ENCODE measurements at regions not wholly inside any gene's neighbourhood (a gene's known extent, or its start where the extent isn't known, plus 50 kb on each side); places are given as distances from the start of the nearest gene placed in this dataset.

DNA sequence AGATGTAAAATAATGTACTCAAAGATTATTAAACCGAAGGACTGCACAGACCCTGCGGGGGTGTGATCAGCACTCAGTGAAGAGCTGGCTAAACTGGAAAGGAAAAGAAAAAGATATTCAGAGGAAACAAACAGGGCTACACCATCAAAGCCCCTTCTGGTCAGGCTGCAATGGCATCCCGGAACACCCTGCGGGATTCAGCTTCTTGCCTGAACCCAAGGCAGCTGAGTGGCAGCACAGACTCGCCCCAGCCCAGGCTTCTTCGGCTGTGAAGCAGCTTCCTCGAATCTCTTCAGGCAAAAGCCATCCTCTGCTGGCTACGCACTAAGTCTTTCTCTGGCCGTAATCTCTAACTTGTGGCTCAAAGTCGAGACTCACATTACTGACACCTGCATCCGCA, 220.9 kb downstream of the TEX29 start:
- no peak for DNase-seq

DNA sequence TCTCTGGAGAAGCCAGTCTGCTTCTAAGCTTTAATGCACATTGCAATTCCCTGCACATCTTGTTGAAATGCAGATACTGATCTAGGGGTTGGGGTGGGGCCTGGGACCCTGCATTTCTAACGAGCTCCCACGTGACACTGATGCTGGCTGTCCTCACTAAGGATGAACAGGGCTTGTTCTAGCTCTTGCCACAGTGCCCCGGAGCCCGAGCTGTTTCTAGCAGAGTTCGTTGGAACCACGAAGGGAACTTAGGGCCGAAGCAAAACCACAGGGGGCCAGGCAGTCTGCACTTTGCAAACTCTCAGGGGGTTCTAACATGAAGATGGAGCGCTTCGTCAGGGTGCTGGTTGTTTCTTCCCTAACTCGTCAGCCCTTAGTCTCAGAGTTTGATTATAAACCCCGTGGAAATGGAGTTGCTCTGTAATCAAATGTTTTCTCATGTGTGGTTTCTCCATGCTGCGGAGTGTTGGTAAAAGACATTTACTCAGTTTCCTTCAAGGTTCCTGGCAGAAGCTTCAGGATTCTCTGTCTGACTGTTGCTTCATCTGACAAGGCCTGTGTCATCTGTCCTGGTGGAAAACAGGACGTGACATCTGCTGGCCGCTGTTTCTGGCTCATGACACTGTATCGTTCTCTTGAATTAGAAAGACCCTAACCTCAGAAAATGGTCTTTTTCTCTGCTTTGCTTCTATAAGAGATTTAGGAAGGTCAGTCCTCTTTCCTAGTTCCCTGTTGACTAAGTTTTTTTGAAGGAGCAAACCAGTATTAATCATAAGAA, 221.5 kb downstream of the TEX29 start:
- no peak for DNase-seq

DNA sequence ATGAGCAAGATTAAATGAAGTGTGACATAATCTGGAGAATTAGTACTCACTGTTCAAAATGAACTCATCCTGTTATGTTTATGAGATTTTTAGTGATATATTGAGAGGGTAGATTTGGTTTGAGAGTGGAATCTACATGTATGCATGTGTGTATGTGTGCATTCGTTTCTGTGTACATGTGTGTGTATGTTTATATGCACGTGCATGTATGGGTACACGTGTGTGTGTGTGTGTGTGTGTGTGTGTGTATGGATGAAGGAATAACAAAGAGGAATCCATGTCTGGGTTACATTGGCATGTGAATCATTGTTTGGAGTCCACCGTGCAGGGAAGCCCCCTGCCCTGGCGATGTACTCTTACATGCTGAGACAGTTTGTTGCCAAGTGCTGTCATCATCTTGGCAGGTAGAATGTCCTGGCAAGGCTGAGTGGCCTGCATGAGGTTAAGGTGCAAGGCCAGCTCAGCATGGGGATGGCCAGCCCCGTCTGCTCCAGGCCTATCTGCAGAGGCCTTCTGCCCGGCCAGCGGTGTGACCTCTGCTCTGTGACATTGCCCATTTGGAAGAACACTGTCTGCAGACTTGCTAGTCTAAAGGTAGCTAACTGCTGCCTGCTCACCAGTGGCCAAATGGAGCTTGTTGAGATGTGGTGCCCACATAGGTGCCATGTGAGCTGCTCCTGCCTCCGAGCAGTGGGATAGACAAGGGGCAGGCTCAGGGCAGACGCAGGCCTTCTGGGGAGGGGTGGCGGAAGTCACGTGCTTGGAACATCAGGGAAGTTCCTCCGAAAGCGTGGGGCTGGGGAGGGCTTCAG, 222.3 kb downstream of the TEX29 start:
- DNase-seq = no peak

DNA sequence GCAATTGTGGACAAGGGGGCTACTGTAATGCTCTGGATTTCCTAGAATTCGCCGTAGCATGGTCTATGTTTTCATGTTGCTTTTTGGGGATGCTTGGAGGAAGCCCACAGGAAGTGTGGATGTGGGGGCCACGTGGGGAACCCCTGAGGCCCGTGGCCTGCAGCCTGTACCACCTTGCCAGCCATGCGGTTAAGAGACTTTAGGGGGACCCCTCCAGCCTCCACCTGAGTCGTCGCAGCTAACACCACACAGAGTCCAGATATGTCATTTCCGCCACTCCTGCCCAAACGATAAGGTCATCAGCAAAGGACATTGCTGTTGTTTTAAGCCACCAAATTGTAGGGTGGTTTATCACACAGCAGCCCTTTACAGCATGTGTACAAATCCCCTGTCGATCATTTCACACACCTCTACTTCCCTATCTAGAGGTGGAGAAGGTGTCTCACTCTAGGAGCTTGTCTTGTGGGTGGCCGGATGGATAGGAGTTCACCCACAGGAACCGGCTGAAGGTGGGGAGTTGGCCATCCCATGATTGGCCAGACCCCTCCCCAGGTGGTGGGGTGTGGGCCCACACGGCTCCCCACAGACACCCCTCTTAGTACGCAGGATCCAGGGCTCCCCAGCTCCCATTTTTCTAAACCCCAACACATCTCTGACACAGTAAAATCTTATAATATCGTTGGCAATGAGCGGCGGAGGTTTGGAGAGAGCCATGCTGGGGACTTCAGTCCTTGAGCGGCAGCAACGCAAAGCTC, 226.7 kb downstream of the TEX29 start:
- no peak for DNase-seq

DNA sequence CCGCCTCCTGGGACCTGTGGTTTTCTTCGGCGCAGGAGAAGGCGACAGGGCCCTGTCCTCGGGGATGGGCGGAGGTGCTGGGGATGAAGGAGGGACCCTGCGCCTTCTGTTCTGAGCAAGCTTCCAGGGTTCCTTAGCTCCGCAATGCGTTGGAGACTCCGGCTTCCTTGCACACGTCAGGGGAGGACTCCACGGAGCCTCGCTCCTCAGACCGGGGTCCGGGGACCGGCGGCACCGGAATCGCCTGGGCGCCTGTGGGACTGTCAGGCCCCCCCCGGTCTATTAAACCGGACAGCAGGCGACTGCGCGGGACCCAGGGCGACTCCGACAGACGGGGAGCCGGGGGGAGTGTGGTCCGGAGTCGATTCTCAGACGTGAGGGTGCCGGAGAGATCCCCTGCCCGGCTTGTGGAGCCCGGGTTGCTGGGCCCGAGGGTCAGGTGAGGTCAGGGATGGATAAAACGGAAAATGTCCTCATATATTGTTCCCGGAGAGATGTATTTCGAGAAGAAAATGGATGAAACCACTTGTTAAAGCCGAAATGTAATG, 227.4 kb downstream of the TEX29 start:
- DNase-seq = no peak

DNA sequence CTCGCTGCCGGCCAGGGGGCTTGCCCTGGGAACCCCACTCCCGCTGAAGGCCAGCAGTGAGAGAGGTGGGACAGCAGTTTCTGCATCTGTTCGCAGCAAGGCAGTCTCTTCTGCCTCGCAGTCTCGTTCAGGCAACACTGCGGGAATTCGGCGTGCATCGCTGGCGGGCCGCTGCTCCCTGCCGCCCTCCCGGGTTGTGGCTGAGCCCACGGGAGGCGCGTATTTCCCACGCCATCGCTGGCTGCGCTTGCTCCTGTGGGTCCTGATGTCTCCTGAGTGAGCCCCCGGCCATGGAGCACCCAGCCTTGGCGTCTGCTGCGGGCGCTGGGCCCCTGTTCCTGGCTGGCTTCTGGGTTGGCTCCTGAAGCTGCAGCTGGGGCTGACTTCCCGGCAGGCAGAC, 227.9 kb downstream of the TEX29 start:
- DNase-seq = no peak

DNA sequence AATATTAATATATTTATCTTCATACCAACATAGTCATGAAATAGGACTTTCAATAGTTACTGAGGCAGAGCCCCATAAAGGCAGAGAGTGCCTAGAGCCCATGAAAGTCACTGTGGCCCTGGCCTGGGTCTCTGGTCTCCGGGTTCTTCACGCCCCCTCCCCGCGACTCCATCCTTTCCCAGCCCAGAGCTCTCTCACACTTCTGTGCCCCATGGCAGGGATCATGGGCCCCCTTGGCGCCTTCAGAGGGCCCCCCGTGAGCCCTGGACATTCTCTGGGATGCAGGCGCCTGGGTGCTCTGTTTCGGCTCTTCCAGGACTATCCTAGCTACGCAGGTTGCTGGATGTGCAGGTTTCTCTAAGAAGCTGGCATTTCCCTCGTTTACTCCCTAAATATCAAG, 228.4 kb downstream of the TEX29 start:
- no peak for DNase-seq

DNA sequence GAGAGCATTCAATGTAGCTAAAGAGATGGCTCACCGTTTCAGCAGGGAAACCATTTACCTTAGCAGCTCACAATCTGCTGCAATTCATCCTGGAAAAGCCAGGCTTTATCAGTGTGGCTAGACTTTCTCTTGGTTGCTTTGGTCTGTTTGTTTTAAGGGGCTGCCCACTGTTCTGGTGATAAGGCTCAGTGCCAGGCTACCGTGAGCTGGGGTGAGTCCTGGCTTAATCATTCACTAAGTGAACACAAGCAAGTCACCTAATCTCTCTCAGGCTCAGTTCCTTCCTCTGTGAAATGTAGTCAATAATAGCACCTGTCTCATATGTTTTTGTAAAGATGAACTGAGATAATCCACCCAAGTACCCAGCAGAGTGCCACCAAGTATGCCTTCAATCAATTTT, 229.0 kb downstream of the TEX29 start:
- no peak for DNase-seq

DNA sequence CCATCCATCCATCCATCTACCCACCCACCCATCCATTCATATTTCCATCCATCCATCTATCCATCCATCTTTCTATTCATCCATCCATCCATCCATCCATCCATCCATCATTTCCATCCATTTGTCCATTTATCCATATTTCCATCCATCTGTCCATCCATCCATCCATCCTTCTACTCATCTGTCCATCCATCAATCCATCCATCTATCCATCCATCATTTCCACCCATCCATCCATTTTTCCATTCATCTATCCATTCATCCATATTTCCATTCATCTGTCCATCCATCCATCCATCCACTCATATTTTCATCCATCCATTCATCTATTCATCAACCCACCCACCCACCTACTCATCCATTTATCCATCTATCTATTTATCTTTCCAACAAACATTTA, 229.6 kb downstream of the TEX29 start:
- DNase-seq = no peak

DNA sequence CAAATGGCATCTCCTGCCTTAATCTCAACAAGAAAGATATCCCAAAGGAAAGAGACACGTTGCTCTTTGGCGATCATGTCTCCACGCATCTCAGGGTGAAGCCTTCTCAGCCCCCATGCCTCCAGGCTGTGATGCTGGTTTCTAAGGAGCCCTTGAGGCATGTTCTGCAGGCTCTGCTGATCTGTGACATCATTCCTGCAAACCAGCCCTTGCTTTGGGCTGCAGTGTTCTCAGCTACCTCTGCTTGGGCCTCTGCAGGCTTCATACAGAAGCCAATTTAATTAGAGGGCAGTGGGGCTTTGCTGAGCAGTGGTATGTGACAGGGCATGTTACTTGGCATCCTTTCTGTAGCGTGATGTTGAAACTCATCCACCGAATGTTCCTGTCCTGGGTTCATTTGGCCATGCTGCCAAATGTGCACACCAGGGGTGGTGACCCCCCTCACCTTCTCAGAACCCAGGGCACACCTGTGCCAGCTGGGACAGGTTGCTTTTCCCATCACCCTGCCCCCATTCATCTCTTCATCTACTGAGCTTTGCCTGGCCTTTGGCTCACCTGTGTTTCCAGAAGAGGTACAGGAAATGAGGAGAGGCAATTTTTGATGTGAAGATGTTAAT, 230.9 kb downstream of the TEX29 start:
- no peak for DNase-seq

DNA sequence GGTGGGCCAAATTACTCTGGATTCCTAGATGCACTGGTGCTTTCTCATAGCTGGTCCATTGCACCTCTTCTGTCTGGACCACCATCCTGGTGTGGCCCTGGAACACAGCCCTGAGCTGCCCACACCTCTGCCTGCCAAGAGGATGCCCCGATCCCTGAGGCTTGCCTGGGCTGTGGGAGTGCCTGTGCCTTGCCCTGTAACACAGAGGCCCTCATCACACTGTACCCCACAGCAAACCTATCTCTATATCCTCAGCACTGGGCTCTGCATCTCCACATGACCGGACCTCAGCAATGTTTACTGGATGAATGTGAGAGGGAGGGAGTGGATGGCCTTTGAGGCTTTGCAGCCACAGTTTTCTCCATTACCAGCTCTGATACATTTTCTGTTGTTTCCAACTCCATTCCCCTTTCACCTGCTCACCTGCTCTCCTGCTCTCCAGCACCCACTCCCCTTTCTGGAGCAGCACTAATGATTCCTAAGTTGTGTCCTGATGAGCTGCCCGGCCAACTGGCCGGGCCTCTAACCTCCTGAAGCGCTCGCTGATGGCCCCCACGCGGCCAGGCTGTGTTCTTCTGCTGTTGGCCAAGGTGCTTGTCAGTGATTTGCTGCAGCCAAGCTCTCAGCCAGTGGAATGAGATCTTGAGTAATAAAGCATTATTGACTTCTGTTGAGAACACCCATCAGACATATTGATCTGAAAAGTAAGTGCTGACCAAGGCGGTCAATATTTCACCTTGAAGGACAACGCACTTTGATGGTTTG, 232.6 kb downstream of the TEX29 start:
- DNase-seq = no peak

DNA sequence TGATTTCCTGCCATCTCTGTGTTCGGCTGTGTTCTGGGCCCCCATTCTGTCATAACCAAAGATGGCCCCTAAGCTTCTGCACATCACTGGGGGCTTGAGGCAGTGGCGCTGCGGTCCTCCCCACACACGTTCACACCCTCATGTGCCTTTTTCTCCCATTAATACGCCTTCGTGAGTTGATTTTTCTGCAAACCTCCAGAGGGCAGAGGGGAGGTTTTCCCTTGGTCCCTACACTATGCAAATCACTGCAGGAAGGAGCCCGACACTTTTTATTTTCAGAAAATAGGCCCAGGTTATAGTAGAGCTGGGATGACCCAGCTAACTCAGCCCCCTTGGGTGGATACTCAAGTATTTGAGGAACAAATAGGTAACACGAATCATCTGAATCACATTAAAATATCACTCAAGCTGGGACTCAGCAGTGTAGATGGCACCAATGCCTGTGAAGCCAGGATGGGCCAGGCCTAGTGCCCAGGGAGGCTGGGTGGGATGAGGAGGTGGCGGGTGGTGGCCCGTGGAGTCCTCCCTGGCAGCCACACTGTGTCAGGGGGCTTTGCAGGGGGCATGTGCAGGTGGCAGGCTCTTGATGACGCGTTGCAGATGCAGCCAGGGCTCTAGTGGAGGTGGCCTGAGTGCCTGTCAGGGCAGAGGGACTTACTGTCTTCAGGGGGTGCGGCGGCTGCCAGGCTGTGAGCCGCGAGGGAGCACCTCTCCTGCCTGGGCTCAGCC, 234.3 kb downstream of the TEX29 start:
- DNase-seq = no peak

DNA sequence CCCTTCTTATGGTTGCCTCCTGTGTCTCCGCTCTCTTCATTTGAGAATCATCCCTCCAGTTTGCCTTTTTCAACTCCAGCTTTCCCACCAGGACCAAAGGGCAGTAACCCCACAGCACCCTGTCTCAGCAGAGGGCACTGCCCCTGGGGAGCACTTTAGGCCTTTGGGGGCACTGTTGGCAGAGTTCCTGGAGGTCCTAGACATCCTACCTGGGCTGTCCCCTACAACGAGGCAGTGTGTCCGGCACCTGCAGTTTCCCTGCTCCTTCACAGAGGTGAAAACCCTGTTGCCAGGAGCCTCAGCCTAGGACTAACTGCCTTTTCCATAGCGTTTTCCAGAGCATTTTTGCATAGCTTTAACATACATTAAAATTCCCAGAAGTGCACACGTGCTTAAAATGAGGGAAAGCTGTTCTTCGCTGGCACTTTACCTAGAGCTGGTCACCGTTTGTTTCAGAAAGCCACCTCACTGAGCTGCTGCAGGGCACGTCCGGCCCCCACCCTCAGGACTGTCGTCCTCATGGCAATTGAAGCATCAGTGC, 234.9 kb downstream of the TEX29 start:
- no peak for DNase-seq

DNA sequence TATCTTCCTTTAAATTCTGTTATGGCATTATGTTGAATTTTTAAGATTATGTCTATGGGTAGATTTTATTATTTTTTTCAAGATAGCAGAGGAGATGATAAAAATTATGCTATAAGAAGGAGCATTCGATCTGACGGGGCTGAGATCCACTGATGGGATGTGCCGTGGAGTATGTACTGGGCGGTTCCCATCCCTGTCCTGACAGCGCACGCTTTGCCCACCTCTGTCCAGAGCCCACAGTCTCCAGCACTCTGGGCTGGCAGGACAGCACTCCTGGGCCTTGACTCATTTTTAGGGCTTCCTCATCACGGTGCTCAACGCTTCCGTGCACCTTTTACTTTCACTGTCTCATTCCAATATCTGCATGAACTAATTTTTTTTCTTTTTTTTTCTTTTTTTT, 235.5 kb downstream of the TEX29 start:
- DNase-seq = no peak

DNA sequence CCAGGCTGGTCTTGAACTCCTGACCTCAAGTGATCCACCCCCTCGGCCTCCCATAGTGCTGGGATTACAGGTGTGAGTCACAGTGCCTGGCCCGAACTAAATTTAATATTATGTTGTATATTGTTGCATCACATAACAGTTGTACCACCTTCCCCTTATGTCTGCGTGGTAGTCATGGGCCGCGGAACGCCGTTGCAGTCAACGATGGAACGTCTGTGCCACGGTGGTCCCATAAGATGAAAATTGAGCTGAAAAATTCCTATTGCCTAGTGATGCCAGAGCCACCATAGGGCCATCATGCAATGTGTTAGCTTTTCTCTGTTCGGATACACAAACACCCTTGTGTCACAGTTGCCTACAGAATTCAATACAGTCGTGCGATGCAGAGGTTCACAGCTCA, 236.1 kb downstream of the TEX29 start:
- no peak for DNase-seq

DNA sequence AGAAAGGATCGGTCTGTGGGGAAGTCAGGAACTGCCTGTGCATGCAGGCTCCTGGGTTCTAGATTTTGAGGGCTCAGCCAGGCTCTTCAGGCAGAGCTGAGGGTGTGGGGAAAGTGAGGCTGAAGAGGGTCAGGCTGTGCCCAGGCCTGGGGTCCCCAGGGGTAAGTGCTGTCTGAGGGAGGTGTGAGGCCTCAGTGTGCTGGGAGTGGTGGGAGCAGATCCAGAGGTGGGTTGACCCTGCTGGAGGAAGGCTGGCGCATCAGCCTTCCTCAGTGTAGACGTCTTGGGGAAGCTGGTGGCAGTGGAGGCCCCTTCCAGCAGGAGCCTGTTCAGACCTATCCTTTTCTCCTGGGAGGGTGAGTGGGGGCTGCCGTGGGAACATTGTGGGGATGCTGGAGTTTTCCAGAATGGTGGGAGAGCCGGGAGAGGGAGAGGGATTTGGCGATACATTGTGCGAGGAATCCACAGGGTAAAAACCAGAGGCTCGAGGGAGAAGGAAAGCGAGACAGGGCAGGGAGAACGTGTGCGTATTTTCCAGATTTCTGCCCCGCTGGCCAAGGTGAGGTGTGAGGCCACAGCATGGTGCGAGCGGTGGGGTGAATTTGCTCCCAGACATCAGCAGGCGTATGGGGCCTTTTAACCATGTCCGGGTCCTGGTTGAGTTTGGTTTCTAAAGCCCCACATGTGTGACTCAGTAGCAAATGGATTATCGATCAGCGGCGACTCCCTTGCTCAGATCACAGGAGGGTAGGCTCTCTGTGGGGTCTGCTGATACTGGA, 237.7 kb downstream of the TEX29 start:
- no peak for DNase-seq

DNA sequence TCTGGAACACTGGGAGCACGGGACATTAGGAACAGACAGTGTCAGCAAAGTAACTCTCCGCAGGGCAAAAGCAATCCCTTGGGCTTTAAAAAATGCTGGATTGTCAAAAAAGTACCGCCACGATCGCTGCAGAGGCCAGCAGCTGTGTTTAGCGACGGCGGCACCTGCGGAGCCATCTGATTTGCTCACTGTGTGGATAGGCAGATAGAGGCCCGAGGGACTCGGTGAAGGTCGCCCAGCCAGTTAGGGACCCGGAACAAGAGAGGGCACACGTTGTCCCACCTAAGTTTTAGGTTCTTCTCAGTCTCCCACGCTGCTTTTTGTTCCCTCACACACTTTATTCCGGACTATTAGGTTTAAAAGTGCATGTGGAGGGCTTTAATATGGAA, 238.3 kb downstream of the TEX29 start:
- no peak for DNase-seq

DNA sequence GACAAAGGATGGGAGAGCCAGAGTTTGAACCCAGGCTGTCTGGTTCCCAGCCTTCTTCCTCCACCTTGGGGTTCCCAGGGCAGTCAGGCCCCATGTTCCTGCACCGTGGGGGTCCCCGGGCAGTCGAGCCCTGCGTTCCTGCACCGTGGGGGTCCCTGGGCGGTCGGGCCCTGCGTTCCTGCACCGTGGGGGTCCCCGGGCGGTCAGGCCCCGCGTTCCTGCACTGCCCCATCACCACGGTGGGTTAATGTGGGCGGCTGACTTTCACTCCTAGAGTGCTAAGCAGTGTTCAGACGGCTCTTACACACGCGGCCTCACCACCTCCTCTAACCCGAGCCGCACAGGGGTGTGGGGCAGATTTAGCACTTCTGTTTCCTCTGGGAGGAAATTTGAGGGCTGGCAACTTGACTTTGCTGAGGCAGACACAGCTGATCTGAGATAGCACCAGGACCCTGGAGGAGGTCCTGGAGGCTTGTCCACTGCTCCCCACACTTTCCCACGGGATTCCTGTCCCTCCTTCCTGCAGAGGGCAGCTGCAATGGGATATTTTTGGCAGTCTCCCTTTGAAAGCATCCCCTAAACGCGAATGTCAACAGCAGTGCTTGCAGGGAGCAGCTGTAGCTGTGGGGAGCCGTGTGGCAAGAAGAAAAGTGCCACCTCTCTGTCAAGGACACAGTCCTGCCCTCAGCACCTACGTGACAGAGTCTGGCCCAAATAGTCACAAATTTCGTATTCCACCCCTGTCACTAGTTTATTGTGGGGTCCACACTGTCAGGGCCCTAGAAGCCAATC, 239.4 kb downstream of the TEX29 start:
- no peak for DNase-seq

DNA sequence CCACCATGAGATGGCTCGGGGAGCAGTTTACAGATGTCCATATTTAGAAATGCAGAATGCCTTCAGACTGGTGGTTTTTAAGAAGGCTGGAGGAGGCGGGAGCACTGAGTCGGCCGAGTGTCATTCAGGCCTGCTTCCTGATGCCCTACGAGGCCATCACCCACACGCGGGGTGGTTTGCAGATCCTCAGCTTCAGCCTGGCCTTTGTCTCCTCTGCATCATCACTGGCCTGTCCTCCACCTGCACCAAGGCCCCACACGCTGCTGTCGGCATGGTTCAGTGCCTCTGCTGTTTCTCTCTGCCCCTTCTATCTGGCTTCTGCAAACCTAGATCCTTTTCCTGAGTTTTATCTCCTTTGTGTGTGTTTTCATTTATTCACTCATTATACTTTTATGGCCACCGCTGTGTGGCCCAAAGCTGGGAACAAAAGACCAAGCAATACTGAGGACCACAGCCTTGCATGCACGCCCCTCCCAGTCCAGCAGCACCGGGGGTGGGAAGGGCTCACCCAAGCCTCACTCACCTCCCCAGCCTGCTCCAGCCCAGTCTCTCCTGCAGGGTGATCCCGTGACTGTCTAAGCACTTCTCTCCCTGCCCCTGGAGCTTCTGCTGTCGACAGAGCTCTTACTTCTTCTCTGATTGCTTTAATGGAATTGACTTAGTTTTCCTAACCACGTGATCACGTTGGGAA, 240.8 kb downstream of the TEX29 start:
- DNase-seq = no peak
